Pancreas (tissue), 10 donors: ENCODE measurements at regions not wholly inside any gene's neighbourhood (a gene's known extent, or its start where the extent isn't known, plus 50 kb on each side); places are given as distances from the start of the nearest gene placed in this dataset.

Source experiments
- ATAC-seq, 4 donors: fragments of 200-7000 bp; cut with Tn5 transposase; one replicate each; pipeline versions ENCODE4 v1.8.0 to v1.9.1; 2020; ENCODE audit warnings: mild to moderate bottlenecking in 4 of 4, moderate library complexity in 4 of 4
- DNase-seq, 6 donors: peaks; one replicate each; pipeline ENCODE4 v3.0.0-alpha.2; 2020
- FAIRE-seq: peaks from 2 replicates; lab custom pipeline; 2012; peaks lifted over from hg19 to GRCh38; lab: Jason Lieb, UNC
- H3K27ac ChIP-seq, 4 donors: fragments of 200-600 bp; sonication (generic); 1 replicate in 3 of 4; 2 replicates in 1 of 4; pipeline versions ENCODE4 v1.5.0 to v1.8.0; 2020
- H3K27me3 ChIP-seq, 4 donors: fragments of 200-600 bp; one replicate each; pipeline ENCODE4 v1.8.0; 2021
- H3K36me3 ChIP-seq, 3 donors: fragments of 200-600 bp; sonication (generic) in 1 of 3; one replicate each; pipeline versions ENCODE4 v1.5.0 to v1.8.0; 2020 to 2021
- H3K4me1 ChIP-seq, 3 donors: fragments of 200-600 bp; one replicate each; pipeline ENCODE4 v1.8.0; 2021
- H3K4me3 ChIP-seq, 4 donors: fragments of 200-600 bp; sonication (generic) in 2 of 4; one replicate each; pipeline versions ENCODE4 v1.5.0 to v1.8.0; 2020 to 2021
- H3K9me3 ChIP-seq, 4 donors: fragments of 200-600 bp; one replicate each; pipeline ENCODE4 v1.8.0; 2021
- CTCF ChIP-seq, 4 donors: fragments of 200-600 bp; sonication (generic) in 3 of 4; IDR thresholded peaks; one replicate each; pipeline versions ENCODE4 v1.5.0 to v1.8.0; 2021; ENCODE audit warnings: antibody characterized with exemption in 4 of 4
- WGBS, 2 donors: extraction: QIAGEN DNeasy Blood & Tissue Kit; methylation state at CpG; one replicate each; pipeline ENCODE4 v1.1.7; 2013; 5-methylcytosine and 5-hydroxymethylcytosine counted together
- intact Hi-C, 3 donors: fragments of 100-400 bp; cut with DNase I; formaldehyde crosslinking; loops; one replicate each; pipeline versions ENCODE4 v1.11.1 to v1.14.2; 2022
- donor health status: healthy with polysubstance abuse.
- donor health status: DM: no; HTN: no; CAD: no; lungs with moderate emphysema.
- donor health status: DM: no; HTN: no; CAD: no.
- donor health status: control.
- donor health status: control.
- donor health status: Bipolar disorder and iron deficiency.
- donor health status: DM: yes; HTN: yes; CAD: no.
- donor health status: DM: no; HTN: no; CAD: no.
- donor health status: DM: no; HTN: no; CAD: no.
- donor health status: DM: yes; HTN: yes; CAD: no.

DNA sequence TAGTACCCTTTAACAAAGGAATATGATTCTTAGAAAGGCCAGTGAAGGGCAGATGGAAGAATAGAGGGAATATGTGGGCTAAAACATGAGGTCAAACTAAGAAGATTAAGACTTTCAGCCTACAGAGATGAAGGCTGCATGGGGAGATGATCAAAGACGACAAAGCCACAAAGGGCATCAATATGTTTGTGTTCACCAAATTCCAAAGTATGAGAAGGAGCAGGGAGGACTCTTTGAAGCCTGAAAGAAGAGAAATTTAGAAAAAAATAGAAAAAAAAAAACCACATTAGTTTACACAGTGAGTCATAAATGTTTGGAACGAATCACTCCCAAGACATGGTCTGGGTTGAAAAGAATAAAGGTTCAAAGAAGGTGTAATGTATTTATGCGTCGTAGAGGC lies 131.8 kb downstream of the NEDD1 start:
- Histone ChIP-seq H3K27me3 (no peaks in the 10 kb centered on the region), H3K36me3 (no peaks in the 10 kb centered on the region), H3K9me3 (no peaks in the 10 kb centered on the region), H3K27ac (no peak overlapping the region), H3K4me1 (no peaks in the 10 kb centered on the region), H3K4me3 (no peak overlapping the region)
- FAIRE-seq (no peak), ATAC-seq (no peak), DNase-seq (no peak)
- TF ChIP-seq CTCF (IDR thresholded peaks at IDR 0.05): no peak
- WGBS, 2 donors: 57 to 75% methylated on average over 4 of the region's 4 CpGs
- intact Hi-C loops: no loop called here

DNA sequence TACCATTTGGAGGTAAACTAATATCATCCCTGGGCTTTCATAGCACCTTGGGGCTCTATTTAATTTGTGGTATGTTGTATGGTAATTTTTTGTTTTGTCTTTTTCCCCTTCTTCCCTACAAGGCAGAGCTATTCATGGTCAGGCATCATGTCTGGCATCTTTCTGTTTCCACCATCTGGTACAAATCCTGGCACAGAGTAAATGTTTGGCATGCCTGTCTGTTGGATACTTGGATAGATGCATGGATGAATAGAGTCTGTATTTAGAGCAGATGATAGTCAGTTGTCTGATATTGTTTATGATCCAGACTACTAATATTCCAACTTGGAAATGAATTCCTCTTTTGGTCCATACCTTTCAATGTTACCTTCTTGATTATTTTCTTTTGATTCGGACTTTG lies 139.8 kb downstream of the NEDD1 start:
- Histone ChIP-seq H3K4me3 (no peak overlapping the region), H3K36me3 (no peaks in the 10 kb centered on the region), H3K4me1 (no peaks in the 10 kb centered on the region), H3K27ac (no peak overlapping the region), H3K27me3 (no peaks in the 10 kb centered on the region), H3K9me3 (no peaks in the 10 kb centered on the region)
- no peak for TF ChIP-seq CTCF (IDR thresholded peaks at IDR 0.05)
- DNase-seq: no peak
- ATAC-seq: no peak
- no peak for FAIRE-seq
- WGBS, 2 donors: 76 to 80% methylated on average over 1 of the region's 1 CpG
- intact Hi-C loops: no loop called here

DNA sequence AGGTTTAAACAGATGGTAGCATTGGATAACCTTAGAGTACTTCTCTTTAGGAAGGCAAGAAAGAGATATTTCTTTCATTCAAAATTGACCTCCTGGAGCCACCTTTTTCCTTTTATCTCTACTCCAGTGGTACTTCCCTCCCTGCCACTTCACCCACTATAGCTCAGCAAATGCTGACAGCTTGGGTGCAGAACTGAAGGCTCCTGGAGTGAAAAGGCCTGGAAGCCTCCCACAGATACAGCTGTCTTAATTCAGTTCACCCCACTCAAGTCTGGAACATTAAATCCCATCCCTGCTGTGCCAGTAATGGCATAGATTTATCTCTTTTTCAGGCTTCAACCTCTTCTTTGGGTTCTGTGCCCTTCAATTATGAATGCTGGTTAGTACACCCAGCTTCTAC lies 140.3 kb downstream of the NEDD1 start:
- Histone ChIP-seq H3K4me1 (no peaks in the 10 kb centered on the region), H3K9me3 (no peaks in the 10 kb centered on the region), H3K36me3 (no peaks in the 10 kb centered on the region), H3K27ac (no peak overlapping the region), H3K4me3 (no peak overlapping the region), H3K27me3 (no peaks in the 10 kb centered on the region)
- ATAC-seq: no peak
- TF ChIP-seq CTCF (IDR thresholded peaks at IDR 0.05): no peak
- no peak for FAIRE-seq
- no peak for DNase-seq
- intact Hi-C loops: no loop called here

DNA sequence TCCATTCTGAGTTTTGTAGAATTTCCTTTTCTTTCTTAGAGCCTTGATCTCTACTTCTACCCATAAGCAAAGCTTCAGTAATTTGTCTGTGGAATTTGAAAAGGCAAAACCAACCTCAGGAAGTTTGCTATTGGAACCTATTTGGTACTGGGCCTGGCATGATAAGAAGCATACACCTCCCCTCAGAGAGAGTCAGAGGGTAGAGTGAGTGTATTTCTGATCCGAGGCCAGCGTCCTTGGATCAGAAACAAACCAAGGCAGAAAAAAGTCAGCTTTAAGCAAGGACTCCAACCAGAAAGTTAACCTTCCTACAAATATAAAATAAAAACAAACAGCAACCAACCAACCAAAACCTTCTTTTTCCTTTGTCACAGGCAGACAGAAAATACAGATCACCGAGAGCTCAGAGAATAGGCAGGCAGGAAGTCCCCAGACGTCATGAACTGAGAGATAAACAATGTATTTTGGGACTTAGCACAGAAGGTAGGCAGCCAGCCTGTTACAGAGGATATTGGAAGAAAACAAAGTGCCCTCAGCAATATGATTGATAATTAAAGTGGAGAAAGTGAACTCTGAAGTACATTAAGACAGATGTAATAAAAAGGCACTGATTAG lies 141.5 kb downstream of the NEDD1 start:
- WGBS, 2 donors: 29 to 30% methylated on average over 4 of the region's 4 CpGs
- H3K27ac ChIP-seq: no peak overlapping the region
- no peak for ATAC-seq
- FAIRE-seq: no peak
- H3K27me3 ChIP-seq: no peaks in the 10 kb centered on the region
- no peaks in the 10 kb centered on the region for H3K4me1 ChIP-seq
- intact Hi-C loops: no loop called here
- no peaks in the 10 kb centered on the region for H3K36me3 ChIP-seq
- no peak for TF ChIP-seq CTCF (IDR thresholded peaks at IDR 0.05)
- DNase-seq: no peak
- H3K9me3 ChIP-seq: no peaks in the 10 kb centered on the region
- H3K4me3 ChIP-seq: no peak overlapping the region

DNA sequence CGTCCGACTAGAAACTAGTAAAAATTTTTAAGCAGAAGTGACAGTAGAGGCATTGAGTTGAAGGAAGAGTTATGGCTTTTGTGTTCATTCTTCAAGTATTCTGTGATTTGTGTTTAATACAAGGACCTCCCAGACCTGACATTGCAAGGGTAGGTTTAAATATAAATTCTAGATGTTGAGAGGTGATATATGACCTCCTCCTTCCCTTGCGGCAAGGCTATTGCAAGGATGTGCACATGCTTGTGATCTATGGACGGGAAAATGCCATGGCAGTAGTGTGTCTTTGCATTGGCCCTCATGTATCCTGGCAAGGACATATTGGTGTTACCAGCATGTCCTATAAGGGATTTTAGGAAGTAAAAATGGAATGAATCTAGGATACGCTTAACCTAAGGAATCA lies 143.5 kb downstream of the NEDD1 start:
- no peak for ATAC-seq

More for the DNA sequence above, 143.5 kb downstream of the NEDD1 start:
- FAIRE-seq (no peak), DNase-seq (no peak)
- Histone ChIP-seq H3K27me3 (no peaks in the 10 kb centered on the region), H3K27ac (no peak overlapping the region), H3K4me3 (no peak overlapping the region), H3K36me3 (no peaks in the 10 kb centered on the region), H3K9me3 (no peaks in the 10 kb centered on the region), H3K4me1 (no peaks in the 10 kb centered on the region)
- TF ChIP-seq CTCF (IDR thresholded peaks at IDR 0.05): no peak
- 67 to 75% methylated on average over 5 of the region's 5 CpGs for WGBS, 2 donors
- intact Hi-C loops: no loop called here
